Myocyte (in vitro differentiated cells): ENCODE measurements at regions not wholly inside any gene's neighbourhood (a gene's known extent, or its start where the extent isn't known, plus 50 kb on each side); places are given as distances from the start of the nearest gene placed in this dataset.

Experiments
- DNase-seq: peaks from one replicate; pipeline ENCODE4 v3.0.0-alpha.2; 2012; ENCODE audit warnings: low read depth

- DNase-seq = no peak
Observed at GRCh38 chr1:244952940-244953339, 88.6 kb upstream of the HNRNPU start.

- no peak for DNase-seq
Observed at GRCh38 chr1:244952280-244952933, 88.1 kb upstream of the HNRNPU start.

GRCh38 chr1:244948416-244948815, 84.1 kb upstream of the HNRNPU start:
- no peak for DNase-seq

GRCh38 chr1:244945109-244945671, 80.8 kb upstream of the HNRNPU start:
- DNase-seq = no peak

- no peak for DNase-seq
Observed at GRCh38 chr1:244941121-244941520, 76.8 kb upstream of the HNRNPU start.

- no peak for DNase-seq
Observed at GRCh38 chr1:244937099-244937498, 72.8 kb upstream of the HNRNPU start.

GRCh38 chr1:244920911-244921761, 56.8 kb upstream of the HNRNPU start:
- DNase-seq = peak; percentile 82

- DNase-seq = peak; percentile 49
Observed at GRCh38 chr1:244919320-244920282, 55.3 kb upstream of the HNRNPU start.

GRCh38 chr1:244918421-244919319, 54.3 kb upstream of the HNRNPU start:
- peak; percentile 69 for DNase-seq

GRCh38 chr1:244917073-244917670, 52.8 kb upstream of the HNRNPU start:
- DNase-seq = no peak

- no peak for DNase-seq
Observed at GRCh38 chr1:244915736-244916135, 51.4 kb upstream of the HNRNPU start.

- DNase-seq = no peak
Observed at GRCh38 chr1:244914761-244915160, 50.4 kb upstream of the HNRNPU start.
